ENCODE measurements at regions not wholly inside any gene's neighbourhood (a gene's known extent, or its start where the extent isn't known, plus 50 kb on each side); places are given as distances from the start of the nearest gene placed in this dataset.

DNA sequence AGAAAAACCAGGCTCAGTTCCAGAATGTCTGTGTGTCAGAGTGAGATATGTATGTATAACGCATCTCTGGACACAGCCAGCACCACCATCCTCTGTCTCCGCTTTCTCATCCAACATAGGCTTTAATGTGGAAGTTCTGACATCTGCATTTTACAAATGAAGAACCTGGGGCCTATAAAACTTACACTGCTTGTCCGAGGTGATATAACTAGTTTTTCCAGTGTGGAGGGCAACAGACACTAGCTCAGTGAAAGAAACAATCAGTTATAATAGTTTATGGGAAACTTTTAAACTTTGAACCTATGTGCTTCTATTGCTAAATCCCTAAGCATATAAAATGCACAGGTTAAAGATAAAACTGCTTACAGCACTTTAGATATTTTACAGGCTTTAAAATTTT lies 208.7 kb downstream of the CRPPA start:
- TF ChIP-seq CTBP1 (IDR thresholded peaks at IDR 0.05; ENCODE audit: borderline replicate concordance) (no peak), FOXK2 (IDR thresholded peaks at IDR 0.05) (no peak), SP1 (IDR thresholded peaks at IDR 0.05) (no peak), BHLHE40 (IDR thresholded peaks at IDR 0.05; ENCODE audit: borderline replicate concordance) (no peak)
- TF ChIP-seq, protein P1, sequence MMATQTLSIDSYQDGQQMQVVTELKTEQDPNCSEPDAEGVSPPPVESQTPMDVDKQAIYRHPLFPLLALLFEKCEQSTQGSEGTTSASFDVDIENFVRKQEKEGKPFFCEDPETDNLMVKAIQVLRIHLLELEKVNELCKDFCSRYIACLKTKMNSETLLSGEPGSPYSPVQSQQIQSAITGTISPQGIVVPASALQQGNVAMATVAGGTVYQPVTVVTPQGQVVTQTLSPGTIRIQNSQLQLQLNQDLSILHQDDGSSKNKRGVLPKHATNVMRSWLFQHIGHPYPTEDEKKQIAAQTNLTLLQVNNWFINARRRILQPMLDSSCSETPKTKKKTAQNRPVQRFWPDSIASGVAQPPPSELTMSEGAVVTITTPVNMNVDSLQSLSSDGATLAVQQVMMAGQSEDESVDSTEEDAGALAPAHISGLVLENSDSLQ (IDR thresholded peaks at IDR 0.05), result no peak
